Bronchial epithelial cell (primary cell): ENCODE measurements at regions not wholly inside any gene's neighbourhood (a gene's known extent, or its start where the extent isn't known, plus 50 kb on each side); places are given as distances from the start of the nearest gene placed in this dataset.

Experiments used
- DNase-seq: peaks from one replicate; pipeline ENCODE4 v3.0.0-alpha.2; 2010; ENCODE audit warnings: low read depth
- FAIRE-seq: peaks from 2 replicates; lab custom pipeline; 2011; peaks lifted over from hg19 to GRCh38; lab: Jason Lieb, UNC
- H3K27me3 ChIP-seq: 2 replicates; pipeline ENCODE4 v1.5.1; 2011; ENCODE audit warnings: low read length; ENCODE audit not compliant: control insufficient read depth, insufficient read depth
- H3K36me3 ChIP-seq: 2 replicates; pipeline ENCODE4 v1.5.1; 2011; ENCODE audit warnings: low read length; ENCODE audit not compliant: control insufficient read depth, insufficient read depth
- H3K4me3 ChIP-seq: 2 replicates; pipeline ENCODE4 v1.5.1; 2011; ENCODE audit warnings: mild to moderate bottlenecking, low read depth, low read length, control low read depth
- TF ChIP-seq, protein P1 (sequence below): IDR thresholded peaks from 2 replicates; pipeline ENCODE4 v1.5.1; 2011; ENCODE audit warnings: mild to moderate bottlenecking, moderate library complexity, low read length, control low read depth, inconsistent platforms; ENCODE audit not compliant: insufficient read depth, severe bottlenecking

DNA sequence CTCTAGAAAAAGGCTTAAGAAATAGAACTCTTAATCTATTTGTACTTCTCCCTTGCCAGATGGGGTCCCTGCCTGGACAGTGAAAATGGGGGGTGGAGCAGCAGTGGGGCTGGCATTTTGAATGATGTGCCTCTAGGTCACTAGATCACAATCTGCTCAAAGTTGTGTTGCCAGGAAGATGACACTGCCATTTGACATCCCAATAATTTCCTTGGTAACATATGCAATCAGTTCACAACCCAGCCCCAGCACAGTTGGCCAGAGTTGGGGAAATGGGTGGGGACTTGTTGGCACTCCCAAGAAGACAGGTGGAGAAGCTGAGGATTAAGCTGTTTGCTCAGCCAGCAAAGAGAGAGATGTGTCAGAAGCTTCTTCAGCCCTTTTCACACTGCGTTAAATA, 558.3 kb upstream of the KLHL29 start:
- TF ChIP-seq, protein P1, sequence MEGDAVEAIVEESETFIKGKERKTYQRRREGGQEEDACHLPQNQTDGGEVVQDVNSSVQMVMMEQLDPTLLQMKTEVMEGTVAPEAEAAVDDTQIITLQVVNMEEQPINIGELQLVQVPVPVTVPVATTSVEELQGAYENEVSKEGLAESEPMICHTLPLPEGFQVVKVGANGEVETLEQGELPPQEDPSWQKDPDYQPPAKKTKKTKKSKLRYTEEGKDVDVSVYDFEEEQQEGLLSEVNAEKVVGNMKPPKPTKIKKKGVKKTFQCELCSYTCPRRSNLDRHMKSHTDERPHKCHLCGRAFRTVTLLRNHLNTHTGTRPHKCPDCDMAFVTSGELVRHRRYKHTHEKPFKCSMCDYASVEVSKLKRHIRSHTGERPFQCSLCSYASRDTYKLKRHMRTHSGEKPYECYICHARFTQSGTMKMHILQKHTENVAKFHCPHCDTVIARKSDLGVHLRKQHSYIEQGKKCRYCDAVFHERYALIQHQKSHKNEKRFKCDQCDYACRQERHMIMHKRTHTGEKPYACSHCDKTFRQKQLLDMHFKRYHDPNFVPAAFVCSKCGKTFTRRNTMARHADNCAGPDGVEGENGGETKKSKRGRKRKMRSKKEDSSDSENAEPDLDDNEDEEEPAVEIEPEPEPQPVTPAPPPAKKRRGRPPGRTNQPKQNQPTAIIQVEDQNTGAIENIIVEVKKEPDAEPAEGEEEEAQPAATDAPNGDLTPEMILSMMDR = no peak
- DNase-seq = no peak
- no peak for FAIRE-seq
- Histone ChIP-seq H3K27me3 (no peaks in the 10 kb centered on the region), H3K36me3 (no peaks in the 10 kb centered on the region), H3K4me3 (no peak overlapping the region)

DNA sequence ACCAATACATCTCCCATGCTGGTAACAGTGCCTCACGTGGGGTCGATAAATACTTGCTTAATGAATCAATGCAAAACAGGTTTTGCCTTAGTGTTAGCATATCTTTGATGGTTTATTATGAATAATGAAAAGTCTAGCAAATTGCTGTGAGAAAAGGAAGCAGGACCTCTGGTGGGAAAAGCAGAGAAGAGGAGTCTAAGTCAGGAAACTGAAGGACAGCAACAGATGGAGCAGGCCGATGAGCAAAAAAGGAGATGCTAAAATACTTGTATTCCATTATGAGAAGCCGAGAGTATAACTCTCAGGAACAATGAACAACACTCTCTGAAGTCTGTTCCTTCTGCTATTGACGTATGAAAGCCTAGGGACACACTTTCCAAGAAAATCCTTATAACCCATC, 555.2 kb upstream of the KLHL29 start:
- Histone ChIP-seq H3K27me3 (no peaks in the 10 kb centered on the region), H3K36me3 (no peaks in the 10 kb centered on the region), H3K4me3 (no peak overlapping the region)
- no peak for FAIRE-seq
- DNase-seq = no peak
- TF ChIP-seq, protein P1 = no peak

- TF ChIP-seq, protein P1 = no peak
- Histone ChIP-seq H3K27me3 (no peaks in the 10 kb centered on the region), H3K36me3 (no peaks in the 10 kb centered on the region), H3K4me3 (no peak overlapping the region)
- DNase-seq = no peak
- FAIRE-seq = no peak
Observed at GRCh38 chr2:22832196-22832595, 552.8 kb upstream of the KLHL29 start.

DNA sequence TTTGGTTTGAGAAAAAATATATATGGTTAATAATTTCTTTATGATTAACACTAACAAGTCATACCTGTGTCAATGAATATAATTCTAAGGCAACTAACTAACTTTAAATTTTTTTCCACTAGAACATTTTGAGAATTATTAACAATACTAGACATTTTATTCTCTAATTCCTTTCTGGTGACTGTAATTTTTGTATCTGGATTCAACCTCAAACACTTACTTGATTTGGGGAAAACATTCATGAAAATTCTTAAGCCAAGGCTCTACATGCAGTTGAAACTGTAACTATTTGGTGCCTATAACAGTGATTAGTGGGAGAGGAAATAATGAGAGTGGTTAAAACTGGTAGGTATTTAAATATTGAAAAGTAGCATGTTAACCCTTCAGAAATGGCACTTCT, 546.5 kb upstream of the KLHL29 start:
- TF ChIP-seq, protein P1 = no peak
- Histone ChIP-seq H3K4me3 (no peak overlapping the region), H3K36me3 (no peaks in the 10 kb centered on the region), H3K27me3 (no peaks in the 10 kb centered on the region)
- no peak for DNase-seq
- FAIRE-seq = no peak

DNA sequence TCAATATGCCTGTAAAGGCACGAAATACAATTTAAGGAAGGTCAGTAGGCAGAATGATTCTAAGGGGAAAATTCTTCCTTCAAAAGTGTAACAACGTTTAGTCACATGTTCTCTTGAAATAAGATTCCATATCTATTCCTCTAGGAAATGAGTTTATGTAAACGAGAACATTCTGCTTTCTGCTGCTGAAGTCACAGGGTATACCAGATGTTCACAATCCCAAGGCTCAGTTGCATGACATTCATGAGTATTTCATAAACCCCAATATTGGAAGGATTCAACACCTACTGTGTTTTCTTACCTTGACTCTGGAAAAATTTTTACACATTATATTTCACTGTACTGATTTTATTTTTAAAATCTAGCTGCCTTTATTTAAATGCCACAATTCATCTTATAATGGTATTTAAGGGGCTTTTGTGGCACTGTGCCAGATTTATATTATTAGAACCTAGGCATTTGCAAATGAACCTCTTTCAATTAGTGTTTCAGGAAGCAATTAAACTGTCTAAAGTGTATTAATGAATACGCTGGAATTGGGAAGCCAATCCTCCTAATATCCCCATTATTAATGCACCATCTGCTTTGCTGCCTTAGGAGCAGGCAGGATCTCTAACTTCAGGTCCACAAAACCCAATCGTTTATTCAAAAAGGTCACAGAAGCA, 542.6 kb upstream of the KLHL29 start:
- TF ChIP-seq, protein P1 = no peak
- Histone ChIP-seq H3K36me3 (no peaks in the 10 kb centered on the region), H3K27me3 (no peaks in the 10 kb centered on the region), H3K4me3 (no peak overlapping the region)
- DNase-seq (no peak), FAIRE-seq (no peak)
